A172 (cell line): ENCODE measurements at regions not wholly inside any gene's neighbourhood (a gene's known extent, or its start where the extent isn't known, plus 50 kb on each side); places are given as distances from the start of the nearest gene placed in this dataset.

Experiments
- DNase-seq: peaks from one replicate; pipeline ENCODE4 v3.0.0-alpha.2; 2015; ENCODE audit warnings: low spot score

DNA sequence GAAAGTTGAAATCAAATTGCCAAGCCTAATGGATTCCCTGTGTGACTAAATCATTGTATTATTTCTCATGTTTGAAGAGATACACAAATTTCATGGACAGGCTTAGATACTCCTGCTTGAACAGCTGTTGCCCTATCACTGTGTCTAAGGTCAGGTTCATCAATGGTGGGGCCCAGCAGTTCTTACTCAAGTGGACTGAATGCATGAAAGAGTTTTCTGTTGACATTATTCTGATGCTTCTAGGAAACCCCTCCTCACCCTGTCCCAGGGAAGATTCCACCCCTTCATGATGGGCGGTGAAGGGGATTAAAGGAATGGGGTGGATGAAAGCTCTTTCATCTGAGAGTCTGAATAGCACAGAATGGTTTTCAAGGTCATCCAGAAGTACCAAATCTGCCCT, 148.8 kb downstream of the INO80D start:
- DNase-seq = no peak

DNA sequence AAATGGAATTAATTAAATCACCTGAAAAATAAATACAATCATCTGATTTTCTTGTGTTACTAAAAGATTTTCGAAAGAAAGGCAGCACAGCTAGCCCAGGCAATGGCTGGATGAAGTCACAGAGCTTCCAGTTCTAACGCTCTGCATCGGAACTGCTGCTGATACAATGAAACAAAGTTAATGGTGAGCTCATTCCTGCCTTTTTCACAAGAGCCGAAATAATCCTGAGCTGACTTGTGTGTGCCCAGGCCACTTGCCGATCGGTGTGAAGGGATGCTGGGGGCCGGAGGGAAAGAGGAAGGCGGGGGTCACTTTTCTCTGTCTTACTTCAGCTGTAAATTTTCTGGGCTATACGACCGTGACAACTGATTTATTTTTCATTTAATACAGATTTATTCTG, 149.5 kb downstream of the INO80D start:
- no peak for DNase-seq

DNA sequence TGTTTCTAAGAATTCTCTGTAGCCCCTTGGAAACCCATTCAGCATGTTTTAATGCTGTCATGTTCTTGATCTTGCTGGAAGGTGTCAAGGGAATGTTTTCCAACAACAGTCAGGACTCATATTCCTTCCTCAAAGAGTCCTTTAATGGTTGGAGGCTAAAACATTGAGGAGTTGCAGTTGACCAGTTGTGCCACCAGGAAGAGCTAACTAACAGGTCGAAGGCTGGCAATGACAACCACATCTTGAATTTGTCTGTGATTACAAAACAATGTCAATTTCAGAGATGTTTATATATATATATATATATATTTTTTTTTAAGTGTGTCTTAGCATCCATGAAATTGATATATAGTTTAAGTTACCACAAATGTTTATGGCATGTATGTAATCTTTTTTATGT, 151.5 kb downstream of the INO80D start:
- DNase-seq = no peak

DNA sequence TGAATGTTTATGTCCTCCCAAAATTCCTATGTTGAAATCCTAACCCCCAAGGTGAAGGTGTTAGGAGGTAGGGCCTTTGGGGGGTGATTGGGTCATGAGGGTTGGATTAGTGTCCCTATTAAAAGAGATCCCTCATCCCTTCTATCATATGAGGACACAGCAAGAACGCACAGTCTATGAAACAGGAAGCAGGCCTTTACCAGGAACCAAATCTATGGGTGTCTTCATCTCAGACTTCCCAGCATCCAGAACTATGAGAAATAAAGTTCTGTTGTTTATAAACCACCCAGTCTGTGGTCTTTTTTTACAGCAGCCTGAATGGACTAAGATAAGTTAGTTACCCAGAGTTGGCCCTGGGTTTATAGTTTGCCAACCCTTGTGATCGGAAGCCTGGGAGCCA, 153.1 kb downstream of the INO80D start:
- DNase-seq = no peak

DNA sequence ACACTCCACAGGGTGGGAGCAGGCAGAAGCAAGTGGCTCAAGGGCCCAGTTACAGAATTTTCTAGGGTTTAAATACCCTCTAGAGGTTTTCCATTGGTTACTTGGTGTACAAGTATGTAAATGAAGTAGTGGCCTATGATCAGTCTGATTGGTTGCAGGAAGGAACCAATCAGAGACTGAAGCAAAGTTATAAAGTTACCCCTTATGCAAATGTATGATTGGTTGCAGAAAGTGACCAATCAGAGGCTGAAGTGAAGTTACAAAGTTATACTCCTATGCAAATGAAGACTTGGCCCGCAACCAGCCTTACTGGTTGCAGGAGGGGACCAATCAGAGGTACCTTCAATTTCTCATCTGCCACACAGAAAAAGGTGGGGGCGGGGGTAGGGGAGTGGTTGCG, 154.6 kb downstream of the INO80D start:
- no peak for DNase-seq

GRCh38 chr2:205930209-205930608, 155.8 kb downstream of the INO80D start:
- DNase-seq = peak; percentile 38

DNA sequence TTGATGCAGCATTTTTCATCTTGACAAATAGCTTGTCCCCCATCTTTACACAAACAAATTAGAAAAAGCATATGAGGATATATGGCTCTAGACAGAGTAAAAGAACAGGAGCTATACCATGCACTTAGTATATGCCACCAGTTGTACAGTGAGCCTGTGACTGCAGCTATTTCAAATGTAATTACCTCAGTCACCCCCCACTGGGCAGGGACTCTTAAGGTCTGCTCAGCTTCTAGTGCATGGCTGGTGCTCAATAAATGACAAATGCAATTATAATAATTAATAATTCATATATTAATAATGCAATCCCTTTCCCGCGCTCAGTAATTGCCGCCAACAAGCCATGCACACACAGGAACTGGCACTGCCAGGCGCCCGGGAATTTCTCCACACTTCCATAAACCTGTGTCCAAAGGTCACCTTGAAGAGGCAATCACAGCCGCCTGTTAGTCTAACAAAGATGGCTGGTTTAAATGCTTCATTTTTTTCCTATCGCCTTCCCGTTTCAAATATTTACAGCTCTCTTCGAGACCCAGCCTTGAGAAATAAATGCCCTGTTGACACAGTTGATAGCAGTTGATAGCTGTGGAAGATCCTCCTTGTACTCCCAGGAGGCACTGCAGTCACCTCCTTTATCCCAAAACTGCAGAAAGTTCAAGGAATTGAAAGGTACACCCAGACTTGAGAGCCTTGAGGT, 156.6 kb downstream of the INO80D start:
- no peak for DNase-seq

DNA sequence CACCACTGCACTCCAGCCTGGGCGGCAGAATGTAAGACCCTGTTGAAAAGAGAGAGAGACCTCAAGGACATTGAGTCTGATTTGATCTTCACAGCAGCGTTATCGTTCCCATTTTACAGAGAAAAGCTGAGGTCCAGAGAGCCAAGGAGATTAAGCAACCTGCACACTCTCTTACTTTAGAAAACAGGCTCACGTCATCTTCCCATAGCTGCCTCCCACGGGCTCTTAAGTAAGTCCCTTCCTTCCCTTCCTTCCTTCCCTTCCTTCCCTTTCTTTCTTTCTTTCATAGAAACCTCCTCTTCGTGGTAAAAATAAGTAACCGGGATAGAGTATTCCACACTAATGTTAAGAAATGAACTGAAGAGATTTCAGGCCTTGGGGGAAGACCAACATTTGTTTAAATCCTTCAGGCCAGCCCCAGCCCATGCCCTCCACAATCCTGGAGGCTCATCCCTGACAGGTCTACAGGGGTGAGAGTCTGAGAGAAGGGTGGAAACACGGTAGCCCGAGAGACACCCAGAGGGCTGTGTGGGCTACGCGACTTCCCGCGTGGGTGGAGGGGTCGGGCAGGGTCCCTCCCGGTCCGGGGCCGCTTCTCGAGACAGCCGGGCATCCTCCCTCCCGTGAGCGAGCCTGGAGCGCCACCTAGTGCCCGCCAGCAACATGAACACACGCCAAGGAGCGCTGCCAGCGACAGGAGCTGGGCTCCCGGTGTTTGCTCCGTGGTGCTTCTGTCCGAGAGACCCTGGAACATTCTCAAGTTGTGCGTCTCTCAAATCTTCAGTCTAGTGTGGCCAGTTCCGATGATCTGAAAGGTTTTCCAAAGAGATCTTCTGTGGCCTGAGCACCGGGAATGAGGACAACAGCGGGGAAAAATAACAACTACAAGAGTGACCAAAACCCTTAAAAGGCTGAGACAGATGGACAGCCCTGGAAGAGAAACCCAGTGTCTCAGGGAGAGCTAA, 160.3 kb downstream of the INO80D start:
- peak; percentile 37 for DNase-seq

GRCh38 chr2:205924676-205925075, 161.3 kb downstream of the INO80D start:
- DNase-seq = no peak

DNA sequence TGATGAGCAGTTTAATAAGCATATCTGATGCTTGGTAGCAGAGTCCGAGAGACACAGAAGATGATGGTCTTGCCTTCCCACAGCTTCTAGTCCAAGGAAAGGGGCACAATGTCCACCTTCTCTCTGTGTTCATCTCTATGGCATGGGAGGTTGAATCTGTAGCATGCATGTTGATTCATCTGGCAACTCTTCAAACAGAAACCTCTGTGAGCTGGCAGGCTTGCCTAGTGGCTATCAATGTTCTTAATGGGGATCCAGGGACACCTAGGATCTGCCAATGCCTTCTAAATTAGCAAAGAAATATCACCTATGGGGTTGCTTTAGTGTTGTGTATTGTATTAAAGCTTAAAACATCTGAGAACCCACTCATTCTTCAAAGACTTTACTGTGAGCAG, 170.8 kb downstream of the INO80D start:
- no peak for DNase-seq

DNA sequence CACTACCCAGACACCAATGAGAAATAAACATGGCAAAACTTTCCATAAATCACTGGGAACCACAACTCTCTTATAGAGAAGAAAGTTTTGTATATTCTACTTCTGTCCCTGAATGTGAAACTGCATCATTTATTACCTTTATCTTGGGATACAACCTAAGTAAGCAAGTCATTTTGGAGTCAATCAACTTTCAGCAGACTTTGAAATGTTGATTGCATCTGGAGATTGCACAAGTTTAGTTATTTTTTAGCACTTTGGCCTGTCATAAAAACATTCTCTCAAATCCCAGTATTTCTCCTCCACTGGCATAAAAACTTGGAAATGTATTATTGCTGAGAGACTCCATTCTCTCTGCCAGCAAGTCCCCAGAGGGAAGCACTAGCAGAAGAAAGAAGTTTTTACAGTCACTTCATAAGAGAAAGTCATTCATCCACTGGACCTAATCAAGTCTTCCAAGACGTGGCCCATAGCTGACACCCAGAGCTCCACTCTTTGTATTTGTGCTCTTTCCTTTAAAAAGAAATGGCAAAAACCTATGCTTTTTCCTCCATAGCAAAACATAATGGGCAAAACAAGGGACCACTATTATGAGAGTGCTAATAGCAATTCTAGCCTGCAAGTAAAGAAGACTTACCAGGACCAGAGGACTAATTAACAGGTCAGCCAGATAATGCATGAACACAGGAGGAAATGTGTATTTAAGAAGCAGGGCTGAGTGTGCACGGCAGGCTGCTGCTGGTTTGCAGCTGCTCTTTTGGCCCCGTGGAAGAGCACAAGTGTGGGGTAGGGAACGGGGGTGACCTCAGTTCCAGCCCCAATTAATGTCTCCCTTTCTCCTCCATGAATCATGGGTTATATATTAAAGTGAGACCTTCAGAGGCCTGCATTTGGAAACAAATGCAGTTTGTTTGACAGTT, 171.5 kb downstream of the INO80D start:
- no peak for DNase-seq

GRCh38 chr2:205913668-205914067, 172.3 kb downstream of the INO80D start:
- DNase-seq = no peak

DNA sequence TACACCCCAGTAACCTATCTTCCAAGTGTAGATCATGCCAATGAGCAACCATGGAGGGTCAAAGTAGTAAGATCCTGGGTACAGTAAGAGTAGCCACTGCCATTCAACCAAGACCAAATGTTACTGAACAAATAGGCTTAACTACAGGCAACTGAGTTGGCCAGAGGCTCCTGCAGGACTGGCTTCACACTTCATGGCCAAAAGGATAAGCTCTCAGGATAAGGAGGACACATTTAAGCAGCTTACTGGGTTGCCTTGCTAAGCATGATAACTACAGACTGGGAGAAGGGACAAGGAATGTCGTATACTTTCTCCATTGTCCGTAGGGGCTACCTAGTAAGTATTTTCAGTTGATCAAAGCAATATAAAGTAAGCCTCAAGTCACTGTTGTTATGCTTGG, 174.7 kb downstream of the INO80D start:
- no peak for DNase-seq

- DNase-seq = no peak
Measured at GRCh38 chr2:205909184-205909572, 176.8 kb downstream of the INO80D start.

DNA sequence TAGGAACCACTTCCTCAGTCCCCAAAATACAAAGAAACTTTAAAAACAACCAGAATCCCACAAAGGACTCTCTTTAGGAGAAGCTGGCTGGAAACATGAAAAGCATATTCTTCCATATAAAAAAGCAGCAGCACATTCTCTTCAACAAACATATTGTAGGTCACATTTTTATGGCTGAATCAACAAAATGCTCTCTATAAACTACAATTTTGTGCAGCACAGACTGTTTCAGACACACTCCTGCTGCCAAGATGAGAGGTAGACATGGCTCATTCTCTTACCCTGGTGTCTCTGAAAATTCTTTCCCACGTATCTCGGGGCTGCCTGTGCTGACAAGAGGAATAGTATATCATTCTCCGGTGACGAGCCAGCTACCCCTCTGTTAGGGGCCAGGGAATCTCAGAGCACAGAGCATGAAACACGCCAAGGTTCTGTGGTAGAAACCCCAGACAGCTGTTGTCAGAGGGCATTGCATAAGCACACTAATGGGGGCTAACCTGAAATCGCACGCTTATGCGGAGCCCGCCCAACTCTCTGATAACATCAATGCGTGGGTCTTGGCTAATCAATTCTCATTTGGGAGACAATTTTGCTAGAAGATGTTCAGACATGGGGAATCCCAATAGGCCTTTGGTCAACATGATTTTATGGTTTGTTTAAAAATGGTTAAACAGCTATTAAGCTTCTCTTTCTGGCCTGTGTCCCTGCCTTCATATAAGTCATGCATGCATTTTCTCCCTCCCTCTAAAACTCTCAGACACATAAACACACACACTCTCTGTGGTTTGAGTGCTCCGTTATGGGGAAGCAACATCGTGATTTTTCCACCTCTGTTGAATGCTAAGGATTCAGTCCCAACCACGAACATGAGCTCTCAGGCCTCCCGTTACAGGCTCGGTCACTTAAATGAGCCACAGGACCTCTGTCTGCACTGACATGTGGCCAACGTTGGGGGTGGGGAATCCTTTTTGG, 177.5 kb downstream of the INO80D start:
- DNase-seq = no peak

DNA sequence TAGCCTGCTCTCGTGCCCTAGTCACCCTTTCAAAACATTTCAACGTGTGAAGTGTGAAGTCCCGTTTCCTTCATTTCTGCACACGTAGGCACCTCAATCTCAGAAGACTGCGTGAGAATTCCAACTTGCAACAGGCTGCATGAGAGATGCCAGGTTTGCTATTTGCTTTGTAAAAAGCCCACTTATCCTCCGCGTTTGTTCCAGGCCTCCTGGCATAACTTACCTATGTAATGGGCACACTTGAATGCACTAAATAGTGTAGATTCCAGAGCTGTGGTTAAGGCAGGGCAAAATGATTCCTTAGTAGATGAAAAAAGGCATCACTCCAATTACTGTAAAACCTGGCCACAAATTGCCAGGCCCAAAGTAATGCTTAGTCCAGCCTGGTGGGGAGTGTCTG, 179.6 kb downstream of the INO80D start:
- DNase-seq = no peak

DNA sequence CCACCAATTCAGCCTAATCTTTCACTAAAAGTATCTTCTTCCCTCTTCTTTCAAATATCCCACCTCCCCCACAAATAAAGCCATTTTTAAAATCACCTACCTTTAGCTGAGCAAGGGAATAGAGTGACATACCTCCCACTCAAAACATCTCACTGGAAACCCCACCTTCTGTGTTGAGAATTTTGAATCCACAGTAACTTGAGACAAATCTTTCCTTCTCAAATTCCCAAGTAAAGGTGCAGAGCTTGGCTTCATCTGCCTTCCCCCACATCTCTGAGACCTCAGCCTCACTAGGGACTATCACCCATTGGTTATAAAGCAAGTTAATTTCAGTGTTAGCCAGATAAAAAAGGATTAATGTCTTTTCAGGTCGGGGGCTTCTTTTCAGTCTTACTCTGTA, 180.4 kb downstream of the INO80D start:
- no peak for DNase-seq

DNA sequence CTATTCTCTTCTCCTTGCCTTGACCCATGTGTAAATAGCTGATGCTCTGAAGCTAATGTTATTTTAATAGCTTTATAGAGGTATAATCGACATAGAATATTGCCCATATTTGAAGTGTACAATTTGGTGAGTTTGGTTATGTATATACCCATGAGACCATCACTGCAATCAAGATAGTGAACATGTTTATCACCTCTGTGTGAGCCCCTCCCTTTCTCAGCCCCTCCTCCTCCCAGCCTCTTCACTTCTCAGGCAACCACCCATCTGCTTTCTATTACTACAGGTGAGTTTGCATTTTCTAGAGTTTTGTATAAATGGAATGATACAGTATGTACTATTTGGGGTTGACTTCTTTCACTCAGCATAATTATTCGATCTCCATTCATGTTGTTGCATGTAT, 181.1 kb downstream of the INO80D start:
- no peak for DNase-seq

GRCh38 chr2:205903549-205904129, 182.3 kb downstream of the INO80D start:
- no peak for DNase-seq

DNA sequence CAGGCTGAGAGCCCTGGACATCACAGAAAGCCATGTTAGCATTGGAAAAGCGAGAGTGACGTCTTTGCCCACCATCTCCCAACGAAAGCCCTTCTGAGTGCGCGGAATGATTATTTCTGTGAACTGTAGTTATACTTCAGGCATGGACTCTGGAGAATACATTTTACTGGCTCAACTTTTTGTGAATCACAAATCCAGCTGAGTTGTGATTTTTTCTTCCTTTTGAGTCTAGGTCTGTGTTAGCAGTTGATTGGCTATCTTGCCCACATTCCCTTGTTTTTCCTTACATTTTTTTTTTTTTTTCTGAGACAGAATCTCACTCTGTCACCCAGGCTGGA, 183.1 kb downstream of the INO80D start:
- no peak for DNase-seq
